LHCN-M2 (cell line): ENCODE measurements at regions not wholly inside any gene's neighbourhood (a gene's known extent, or its start where the extent isn't known, plus 50 kb on each side); places are given as distances from the start of the nearest gene placed in this dataset.
A peak's percentile ranks its signal among the peaks of the same experiment; 100 is the strongest.

Experiments used
- DNase-seq: peaks from one replicate; pipeline ENCODE4 v3.0.0-alpha.2; 2012; ENCODE audit warnings: low read depth

- DNase-seq: peak; percentile 39
Observed at GRCh38 chr6:82072121-82072521, 175.4 kb downstream of the IBTK start.

- no peak for DNase-seq
Observed at GRCh38 chr6:82068721-82069120, 178.8 kb downstream of the IBTK start.

GRCh38 chr6:82066991-82067411 lies 180.5 kb downstream of the IBTK start:
- DNase-seq: no peak

DNA sequence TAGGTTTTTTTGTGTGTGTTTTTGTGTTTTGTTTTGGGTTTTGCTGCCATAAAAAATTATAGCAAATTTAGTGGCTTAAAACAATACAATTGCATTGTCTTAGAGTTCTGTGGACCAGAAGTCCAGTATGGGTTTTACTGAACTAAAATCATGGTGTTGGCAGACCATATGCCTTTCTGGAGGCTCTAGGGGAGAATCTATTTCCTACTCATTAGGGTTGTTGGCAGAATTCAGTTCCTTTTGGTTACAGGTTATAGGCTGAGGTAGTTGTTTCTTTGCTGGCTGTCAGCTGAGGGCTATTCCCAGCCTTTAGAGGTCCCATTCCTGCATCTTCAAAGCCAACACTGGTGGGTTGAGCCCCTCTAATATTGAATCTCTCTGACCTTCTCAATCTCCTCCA lies 181.3 kb downstream of the IBTK start:
- no peak for DNase-seq

DNA sequence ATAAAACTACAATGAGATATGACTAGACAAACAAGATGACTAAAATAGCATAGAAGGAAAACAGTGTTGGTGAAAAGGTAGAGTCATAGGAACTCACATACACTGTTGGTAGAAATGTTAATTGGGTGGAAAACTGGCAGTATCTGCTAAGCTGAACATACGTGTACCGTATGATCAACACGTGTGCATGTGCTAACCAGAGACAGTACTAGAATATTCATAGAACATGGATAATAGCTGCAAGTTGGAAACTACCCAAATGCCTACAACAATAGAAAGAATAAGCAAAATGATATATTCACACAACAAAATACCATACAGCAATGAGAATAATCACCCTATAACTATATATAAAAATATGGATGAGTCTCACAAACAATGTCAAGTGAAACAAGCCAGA lies 184.0 kb downstream of the IBTK start:
- DNase-seq: no peak

DNA sequence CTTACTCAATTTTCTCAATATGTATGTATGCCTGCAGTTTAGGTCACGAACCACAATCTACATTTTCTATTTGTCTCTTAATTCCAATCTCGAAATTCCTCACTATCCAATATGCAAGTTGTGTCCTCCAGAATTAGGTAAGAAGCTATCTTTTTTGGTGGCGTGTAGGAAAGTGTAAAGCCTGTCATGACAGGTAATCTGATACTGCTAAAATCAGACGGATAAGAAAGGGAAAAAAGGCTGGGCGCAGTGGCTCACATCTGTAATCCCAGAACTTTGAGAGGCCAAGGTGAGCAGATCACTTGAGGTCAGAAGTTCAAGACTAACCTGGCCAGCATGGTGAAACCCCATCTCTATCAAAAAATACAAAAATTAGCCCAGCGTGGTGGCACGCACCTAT lies 185.3 kb downstream of the IBTK start:
- no peak for DNase-seq

DNA sequence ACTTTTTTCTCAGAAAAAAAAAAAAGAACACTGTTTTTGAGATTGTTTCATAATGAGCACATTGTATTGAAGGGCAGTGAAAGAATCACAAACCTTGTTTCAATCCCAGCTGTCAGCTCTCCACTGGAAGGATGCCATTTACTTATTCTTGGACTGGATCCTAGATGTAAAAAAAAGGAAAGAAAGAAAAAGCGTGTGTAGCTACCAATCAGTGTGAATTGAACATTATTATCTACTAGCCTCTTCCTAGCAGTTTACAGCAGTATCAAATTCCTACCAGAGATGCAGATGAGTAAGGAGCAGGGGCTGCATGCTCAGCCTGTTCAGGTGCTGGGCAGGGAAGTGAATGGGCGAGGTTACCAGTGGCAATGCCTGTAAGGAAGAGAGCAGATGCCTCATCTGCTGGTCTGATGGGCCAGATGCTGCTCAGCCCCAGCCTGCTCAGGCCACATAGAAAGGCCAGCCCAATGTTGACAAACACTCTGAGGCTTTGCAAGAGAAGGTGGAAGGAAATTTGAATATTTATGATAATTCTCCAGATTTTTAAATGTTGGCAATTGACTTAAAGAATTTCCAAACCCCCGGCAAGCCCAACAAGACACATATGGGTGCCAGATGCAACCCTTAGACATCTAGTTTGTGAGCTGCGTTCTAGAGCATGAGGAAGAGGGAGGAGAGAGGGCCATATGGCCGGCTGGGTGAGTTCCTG lies 189.5 kb downstream of the IBTK start:
- peak; percentile 75 for DNase-seq

- DNase-seq: no peak
Observed at GRCh38 chr6:82056567-82056966, 191.0 kb downstream of the IBTK start.

DNA sequence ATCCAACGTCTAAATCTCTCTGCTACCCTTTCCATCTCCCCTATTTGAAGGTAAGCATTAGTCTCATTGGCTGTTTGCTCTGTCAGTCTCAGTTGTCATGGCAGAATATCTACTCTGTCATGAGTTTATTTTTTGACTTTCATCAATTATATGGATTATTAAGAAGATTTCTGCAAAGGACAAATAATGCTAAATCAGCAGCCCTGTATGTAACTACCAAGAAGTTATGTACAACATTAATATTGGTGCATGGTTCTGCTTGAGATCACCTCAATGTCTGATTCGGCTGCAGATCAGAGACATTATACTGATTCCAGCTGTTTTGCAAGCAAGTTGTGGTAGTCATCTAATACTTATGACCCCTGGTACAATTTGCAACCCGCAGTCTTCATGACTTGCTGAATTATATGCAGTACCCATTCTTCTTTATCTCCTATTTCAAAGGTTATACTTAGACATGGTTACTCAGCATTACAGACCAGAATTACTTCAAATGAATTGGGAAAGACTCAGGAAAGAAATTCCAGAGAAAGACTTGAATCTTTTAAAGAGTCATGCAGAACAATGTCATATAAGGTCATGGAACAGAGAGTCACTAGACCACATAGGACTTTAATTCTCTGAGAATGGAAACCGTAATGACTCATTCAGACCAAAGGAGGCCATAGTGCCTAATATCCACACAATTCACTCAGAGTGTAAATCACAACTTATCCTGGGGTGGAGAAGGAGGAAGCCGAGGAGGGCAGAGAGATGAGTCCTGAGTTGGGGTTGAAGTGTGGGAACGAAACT lies 201.4 kb downstream of the IBTK start:
- DNase-seq: peak; percentile 94

- peak; percentile 75 for DNase-seq
Observed at GRCh38 chr6:82040405-82041221, 206.9 kb downstream of the IBTK start.

GRCh38 chr6:82038631-82039030 lies 208.9 kb downstream of the IBTK start:
- DNase-seq: no peak

DNA sequence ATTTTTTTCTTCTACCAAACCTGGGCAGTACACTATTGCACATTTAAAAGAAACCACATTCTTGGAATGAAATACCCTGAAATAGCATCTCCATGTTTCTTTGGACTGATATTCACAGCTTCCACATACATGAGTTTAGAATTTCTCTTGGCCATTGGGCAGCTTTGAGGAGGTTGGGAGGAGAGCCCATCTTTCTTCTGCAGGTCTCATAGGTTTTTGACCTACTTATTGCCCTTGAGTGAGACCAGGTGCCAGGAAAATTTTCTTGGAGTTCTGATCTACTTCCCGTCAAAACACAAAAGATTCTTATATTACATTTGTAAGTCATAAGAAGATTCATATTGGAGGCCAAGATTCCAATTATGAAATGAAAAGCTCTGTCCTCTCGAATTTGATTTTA lies 212.0 kb downstream of the IBTK start:
- DNase-seq: no peak

DNA sequence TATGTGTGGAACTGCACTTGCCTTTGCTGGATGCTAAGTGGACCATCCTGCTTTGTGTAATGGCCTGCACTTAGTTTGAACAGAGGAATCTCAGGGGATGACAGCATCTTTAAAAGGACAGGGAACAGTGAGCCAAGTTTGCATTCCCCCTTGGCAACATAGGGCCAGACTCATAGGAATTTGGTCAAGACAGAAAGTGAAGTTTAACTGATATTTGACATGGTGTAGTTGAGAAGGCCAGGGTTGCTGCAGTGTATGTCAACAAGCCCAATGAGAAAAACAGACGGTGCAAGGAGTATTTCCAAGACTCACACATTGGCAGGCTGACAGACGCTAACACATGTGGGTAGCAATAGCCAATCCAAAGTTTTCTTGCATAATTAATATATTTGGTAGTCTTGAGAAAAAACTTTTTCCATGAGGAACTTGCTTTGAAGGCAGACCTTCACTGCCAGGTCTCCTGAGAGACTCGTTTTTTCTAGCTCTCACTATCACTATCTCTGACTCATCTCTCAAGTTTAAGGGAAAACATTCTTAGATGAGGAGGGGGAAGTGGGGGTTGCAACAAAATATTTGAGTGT lies 213.8 kb downstream of the IBTK start:
- no peak for DNase-seq

DNA sequence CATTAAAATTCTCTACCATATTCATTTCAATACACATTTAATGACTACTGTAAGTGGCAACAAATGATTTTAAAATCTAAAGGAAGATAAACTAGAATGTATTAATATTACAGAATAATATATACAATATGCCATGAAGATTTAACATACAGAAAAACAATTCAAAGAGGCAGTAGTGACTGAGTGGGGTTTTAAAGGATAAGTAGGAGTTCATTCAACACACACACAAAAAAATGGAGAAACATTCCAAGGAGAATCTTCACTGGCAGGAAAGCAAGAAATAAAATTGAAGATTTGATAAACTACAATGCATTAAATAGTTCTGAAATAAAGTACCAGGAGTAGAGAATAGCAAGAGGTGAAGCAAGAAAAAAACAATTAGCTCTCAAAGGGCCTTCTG lies 215.1 kb downstream of the IBTK start:
- no peak for DNase-seq

GRCh38 chr6:82030761-82031503 lies 216.6 kb downstream of the IBTK start:
- DNase-seq: no peak

GRCh38 chr6:82030301-82030700 lies 217.2 kb downstream of the IBTK start:
- DNase-seq: peak; percentile 60

DNA sequence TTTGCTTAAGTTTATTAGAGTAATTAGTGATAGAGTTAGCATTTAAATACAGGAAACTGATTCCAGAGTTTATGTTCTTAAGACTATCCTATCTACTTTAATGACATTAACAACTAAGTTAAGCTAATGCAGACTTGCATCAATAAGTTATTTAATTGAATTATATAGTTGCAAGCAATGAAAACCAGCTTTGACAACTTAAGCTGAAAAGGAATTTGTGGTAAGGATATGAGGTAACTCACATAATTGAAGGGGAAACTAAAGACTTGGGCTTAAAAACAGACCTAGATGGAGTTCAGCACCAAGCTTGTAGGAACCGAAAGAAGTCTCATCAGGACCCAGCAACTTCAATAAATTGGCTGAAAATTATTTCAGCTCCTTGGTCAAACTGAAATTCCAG lies 222.3 kb downstream of the IBTK start:
- no peak for DNase-seq

DNA sequence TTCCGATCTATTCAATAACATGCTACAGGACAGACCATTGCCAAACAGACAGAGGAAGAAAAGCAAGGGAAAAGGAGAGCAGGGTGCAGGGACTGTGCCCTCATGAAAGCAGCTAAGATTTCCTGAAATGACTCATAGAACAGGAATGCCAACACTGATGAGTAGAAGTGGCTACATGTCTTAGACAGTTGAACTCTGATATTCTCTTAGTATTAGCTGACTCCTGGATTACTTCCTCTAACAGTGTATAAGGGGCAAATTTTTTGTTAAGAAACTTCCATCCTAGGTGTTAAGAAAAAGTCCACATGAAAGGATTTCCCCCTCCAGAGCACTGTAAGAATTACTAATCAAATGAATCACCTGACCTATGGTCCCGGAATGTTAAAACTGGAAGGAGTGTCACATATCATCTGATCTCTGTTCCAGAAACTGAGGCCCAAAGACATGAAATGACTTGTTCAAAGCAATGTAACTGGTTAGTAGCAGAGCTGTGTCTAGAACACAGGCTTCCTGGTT lies 224.9 kb downstream of the IBTK start:
- peak; percentile 88 for DNase-seq

- no peak for DNase-seq
Observed at GRCh38 chr6:82017773-82018172, 229.8 kb downstream of the IBTK start.

DNA sequence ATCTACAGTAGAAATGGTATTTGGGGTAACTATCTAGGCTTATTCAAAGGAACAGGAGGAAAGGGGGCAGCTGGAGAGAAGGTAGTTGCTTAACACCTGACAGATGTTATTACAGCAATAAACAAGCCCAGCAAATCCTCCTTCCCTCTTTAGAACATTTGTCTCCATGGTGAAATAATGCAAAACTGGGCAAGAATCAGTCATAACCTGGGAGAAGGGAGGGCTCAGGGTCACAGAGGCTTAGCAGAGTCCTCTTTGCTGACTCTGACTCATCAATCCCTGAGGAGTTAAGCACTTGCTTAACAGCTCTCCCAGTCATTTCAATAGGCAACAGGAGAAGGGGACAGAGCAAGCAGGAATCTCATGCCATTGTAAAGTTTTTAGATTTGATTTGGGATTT lies 230.3 kb downstream of the IBTK start:
- peak; percentile 99 for DNase-seq

GRCh38 chr6:82015526-82015925 lies 232.0 kb downstream of the IBTK start:
- DNase-seq: no peak
